HCT116 (cell line): ENCODE measurements at regions not wholly inside any gene's neighbourhood (a gene's known extent, or its start where the extent isn't known, plus 50 kb on each side); places are given as distances from the start of the nearest gene placed in this dataset.

Source experiments
- ATAC-seq: fragments of 200-7000 bp; cut with Tn5 transposase; 2 replicates; pipeline ENCODE4 v1.9.1; 2020; ENCODE audit warnings: mild to moderate bottlenecking, moderate library complexity
- BruUV-seq: library from RNA; stranded (reverse); fragments of 400-500 nt; replicated peaks from 2 replicates; lab custom pipeline; 2021; lab: Mats Ljungman, UMichigan
- CTCF ChIA-PET: fragments of 300-600 bp; sonication (Branson Sonifier 250); formaldehyde crosslinking; loops from one replicate; lab custom pipeline; 2021; ENCODE audit warnings: antibody characterized with exemption; lab: Charles Lee
- POLR2A ChIA-PET: fragments of 300-600, 350-600 bp; sonication (Branson Sonifier 250); formaldehyde crosslinking; loops from one replicate; lab custom pipeline; 2021; ENCODE audit warnings: antibody characterized with exemption; lab: Charles Lee
- RAD21 ChIA-PET, 2 experiments: fragments of 300-600 bp; sonication (Branson Sonifier 250); formaldehyde crosslinking; loops; one replicate each; lab custom pipeline; 2023; ENCODE audit warnings: low total read pairs in 2 of 2; ENCODE audit not compliant: uncharacterized antibody in 2 of 2, unreplicated experiment in 2 of 2, low non-redundant PET in 1 of 2; lab: Charles Lee
- DNase-seq: peaks from one replicate; pipeline ENCODE4 v3.0.0-alpha.2; 2010; ENCODE audit warnings: low read depth, low spot score
- H2AFZ ChIP-seq: fragments of 200-600 bp; shearing (Covaris generic), sonication (generic); 2 replicates; pipeline ENCODE4 v1.6.1; 2017; ENCODE audit warnings: low read depth, mixed run types, mixed read lengths, antibody characterized with exemption, low read length; ENCODE audit not compliant: poor library complexity, severe bottlenecking
- H3K27ac ChIP-seq: 2 replicates; pipeline ENCODE4 v1.5.1; 2012; ENCODE audit warnings: low read depth, low read length
- H3K27me3 ChIP-seq: fragments of 200-600 bp; sonication (generic); 2 replicates; pipeline ENCODE4 v1.6.1; 2016; ENCODE audit warnings: mixed run types, low read length, mixed read lengths; ENCODE audit not compliant: insufficient read depth
- H3K36me3 ChIP-seq, 2 experiments: fragments of 200-500 bp in 1 of 2; fragments of 200-600 bp in 1 of 2; sonication (Bioruptor generic) in 1 of 2; sonication (generic) in 1 of 2; 2 replicates each; pipeline versions ENCODE4 v1.5.1 to v1.6.1; 2014 to 2016; ENCODE audit warnings: low read length in 2 of 2, inconsistent platforms in 1 of 2, mixed read lengths in 1 of 2, mixed run types in 1 of 2; ENCODE audit not compliant: insufficient read depth in 2 of 2, control insufficient read depth in 1 of 2
- H3K4me1 ChIP-seq, 2 experiments: fragments of 200-600 bp in 1 of 2; sonication (generic) in 1 of 2; 2 replicates each; pipeline versions ENCODE4 v1.5.1 to v1.6.1; 2012 to 2017; ENCODE audit warnings: low read length in 2 of 2, inconsistent platforms in 1 of 2, mild to moderate bottlenecking in 1 of 2, mixed read lengths in 1 of 2, mixed run types in 1 of 2, moderate library complexity in 1 of 2; ENCODE audit not compliant: insufficient read depth in 2 of 2, control insufficient read depth in 1 of 2
- H3K4me2 ChIP-seq: fragments of 200-600 bp; sonication (generic); 2 replicates; pipeline ENCODE4 v1.6.1; 2017; ENCODE audit warnings: mixed run types, low read length, mixed read lengths
- H3K4me3 ChIP-seq, 2 experiments: fragments of 200-600 bp in 1 of 2; sonication (generic) in 1 of 2; replicated peaks in 1 of 2; 2 replicates each; pipeline ENCODE4 v1.5.1; 2011 to 2016; ENCODE audit warnings: low read length in 2 of 2, control low read depth in 1 of 2, low read depth in 1 of 2, mild to moderate bottlenecking in 1 of 2, mixed read lengths in 1 of 2, mixed run types in 1 of 2
- H3K79me2 ChIP-seq: fragments of 200-600 bp; sonication (generic); 2 replicates; pipeline ENCODE4 v1.6.1; 2017; ENCODE audit warnings: mild to moderate bottlenecking, mixed run types, low read length, moderate library complexity, mixed read lengths; ENCODE audit not compliant: insufficient read depth
- H3K9ac ChIP-seq: fragments of 200-600 bp; sonication (generic); 2 replicates; pipeline ENCODE4 v1.6.1; 2016; ENCODE audit warnings: low read length, mixed read lengths
- H3K9me2 ChIP-seq: fragments of 200-600 bp; sonication (generic), shearing (Covaris generic); 2 replicates; pipeline ENCODE4 v1.6.1; 2017; ENCODE audit warnings: mixed run types, mild to moderate bottlenecking, moderate library complexity; ENCODE audit not compliant: insufficient read depth
- H3K9me3 ChIP-seq, 2 experiments: fragments of 200-500 bp in 1 of 2; fragments of 200-600 bp in 1 of 2; sonication (Bioruptor generic) in 1 of 2; sonication (generic) in 1 of 2; 2 replicates each; pipeline ENCODE4 v1.6.1; 2014 to 2017; ENCODE audit warnings: low read length in 2 of 2, mixed read lengths in 2 of 2, inconsistent platforms in 1 of 2, low read depth in 1 of 2, mild to moderate bottlenecking in 1 of 2, mixed run types in 1 of 2, moderate library complexity in 1 of 2; ENCODE audit not compliant: control insufficient read depth in 1 of 2, insufficient read depth in 1 of 2
- H4K20me1 ChIP-seq: fragments of 200-600 bp; sonication (generic), shearing (Covaris generic); 2 replicates; pipeline ENCODE4 v1.6.1; 2017; ENCODE audit warnings: mixed run types, mild to moderate bottlenecking, moderate library complexity; ENCODE audit not compliant: insufficient read depth
- EZH2 ChIP-seq: fragments of 200-600 bp; sonication (generic); IDR thresholded peaks from 2 replicates; pipeline ENCODE4 v1.6.1; 2017; ENCODE audit warnings: antibody characterized with exemption, mixed run types
- ZFX ChIP-seq: fragments of 450-650 bp; IDR thresholded peaks from 2 replicates; pipeline ENCODE4 v1.6.1; 2017
- intact Hi-C: fragments of 100-400 bp; cut with micrococcal nuclease; formaldehyde crosslinking; loops from 2 replicates; pipeline ENCODE4 v1.10.0; 2022
- TF ChIP-seq, protein P1 (sequence below), 3 experiments: fragments of 200-600 bp in 1 of 3; sonication (generic) in 1 of 3; IDR thresholded peaks in 2 of 3; conservative IDR thresholded peaks in 1 of 3; 2 replicates each; pipeline ENCODE4 v1.5.1; 2012 to 2017; ENCODE audit warnings: low read depth in 2 of 3, low read length in 2 of 3, antibody characterized with exemption in 1 of 3, borderline replicate concordance in 1 of 3, control low read depth in 1 of 3, mild to moderate bottlenecking in 1 of 3, mixed read lengths in 1 of 3, mixed run types in 1 of 3, moderate library complexity in 1 of 3; ENCODE audit not compliant: insufficient read depth in 1 of 3
- TF ChIP-seq, protein P2 (sequence below): IDR thresholded peaks from 2 replicates; pipeline ENCODE4 v1.6.1; 2012
- TF ChIP-seq, protein P3 (sequence below): IDR thresholded peaks from 2 replicates; pipeline ENCODE4 v1.6.1; 2011; ENCODE audit warnings: mild to moderate bottlenecking, low read length, moderate library complexity; ENCODE audit not compliant: insufficient replicate concordance; ENCODE audit errors: extremely low read depth

DNA sequence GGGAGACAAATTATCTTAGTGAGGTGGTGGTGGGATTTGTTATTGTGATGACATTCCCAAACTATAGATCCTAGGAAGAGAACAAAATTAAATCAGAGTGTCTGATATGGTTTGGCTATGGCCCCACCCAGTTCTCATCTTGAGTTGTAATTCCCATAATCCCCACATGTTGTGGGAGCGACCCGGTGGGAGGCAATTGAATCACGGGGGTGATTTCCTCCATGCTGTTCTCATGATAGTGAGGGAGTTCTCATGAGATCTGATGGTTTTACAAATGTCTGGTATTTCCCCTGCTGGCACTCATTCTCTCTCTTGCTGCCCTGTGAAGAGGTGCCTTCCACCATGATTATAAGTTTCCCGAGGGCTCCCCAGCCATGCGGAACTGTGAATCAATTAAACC is 62.0 kb downstream of the RPL22L1 start:
- Histone ChIP-seq H3K27ac (no peak overlapping the region), H4K20me1 (no peaks in the 10 kb centered on the region)
- no peak for ATAC-seq
- CTCF ChIA-PET = interaction anchor here (1.3 to 1.7 kb wide), 2 partner anchors 34 to 40 kb away, joined by 3 to 5 read pairs; no protein-coding TSS in a partner anchor
- TF ChIP-seq, protein P1, sequence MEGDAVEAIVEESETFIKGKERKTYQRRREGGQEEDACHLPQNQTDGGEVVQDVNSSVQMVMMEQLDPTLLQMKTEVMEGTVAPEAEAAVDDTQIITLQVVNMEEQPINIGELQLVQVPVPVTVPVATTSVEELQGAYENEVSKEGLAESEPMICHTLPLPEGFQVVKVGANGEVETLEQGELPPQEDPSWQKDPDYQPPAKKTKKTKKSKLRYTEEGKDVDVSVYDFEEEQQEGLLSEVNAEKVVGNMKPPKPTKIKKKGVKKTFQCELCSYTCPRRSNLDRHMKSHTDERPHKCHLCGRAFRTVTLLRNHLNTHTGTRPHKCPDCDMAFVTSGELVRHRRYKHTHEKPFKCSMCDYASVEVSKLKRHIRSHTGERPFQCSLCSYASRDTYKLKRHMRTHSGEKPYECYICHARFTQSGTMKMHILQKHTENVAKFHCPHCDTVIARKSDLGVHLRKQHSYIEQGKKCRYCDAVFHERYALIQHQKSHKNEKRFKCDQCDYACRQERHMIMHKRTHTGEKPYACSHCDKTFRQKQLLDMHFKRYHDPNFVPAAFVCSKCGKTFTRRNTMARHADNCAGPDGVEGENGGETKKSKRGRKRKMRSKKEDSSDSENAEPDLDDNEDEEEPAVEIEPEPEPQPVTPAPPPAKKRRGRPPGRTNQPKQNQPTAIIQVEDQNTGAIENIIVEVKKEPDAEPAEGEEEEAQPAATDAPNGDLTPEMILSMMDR (IDR thresholded peaks at IDR 0.05 in 2 of 3, conservative IDR thresholded peaks at IDR 0.05 in 1 of 3; ENCODE audit: borderline replicate concordance in 1 of 3, insufficient read depth in 1 of 3, low read depth in 2 of 3, low read length in 2 of 3) = 0 out of 6 replicates have a peak, but pooled peaks of 1 of the 3 experiments have one; percentile 14
- TF ChIP-seq, protein P2, sequence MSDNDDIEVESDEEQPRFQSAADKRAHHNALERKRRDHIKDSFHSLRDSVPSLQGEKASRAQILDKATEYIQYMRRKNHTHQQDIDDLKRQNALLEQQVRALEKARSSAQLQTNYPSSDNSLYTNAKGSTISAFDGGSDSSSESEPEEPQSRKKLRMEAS = no peak
- TF ChIP-seq, all 23 proteins: peak for 1
- Histone ChIP-seq H2AFZ (no peak overlapping the region), H3K9me3 (no peaks in the 10 kb centered on the region), H3K27me3 (no peaks in the 10 kb centered on the region), H3K79me2 (no peaks in the 10 kb centered on the region), H3K9ac (no peak overlapping the region), H3K4me3 (no peak overlapping the region), H3K36me3 (no peaks in the 10 kb centered on the region), H3K9me2 (no peaks in the 10 kb centered on the region), H3K4me2 (no peak overlapping the region), H3K4me1 (peaks cover 0 to 11% of the 10 kb centered on the region in 2 experiments; a peak in 2 of 4 replicates)
- POLR2A ChIA-PET = no interaction called here
- RAD21 ChIA-PET = no interaction called here
- intact Hi-C loops = loop anchor here (2.0 kb wide), 1 partner anchor 117 kb away; no protein-coding TSS in a partner anchor
- no TSS peak for BruUV-seq
- no peak for DNase-seq

DNA sequence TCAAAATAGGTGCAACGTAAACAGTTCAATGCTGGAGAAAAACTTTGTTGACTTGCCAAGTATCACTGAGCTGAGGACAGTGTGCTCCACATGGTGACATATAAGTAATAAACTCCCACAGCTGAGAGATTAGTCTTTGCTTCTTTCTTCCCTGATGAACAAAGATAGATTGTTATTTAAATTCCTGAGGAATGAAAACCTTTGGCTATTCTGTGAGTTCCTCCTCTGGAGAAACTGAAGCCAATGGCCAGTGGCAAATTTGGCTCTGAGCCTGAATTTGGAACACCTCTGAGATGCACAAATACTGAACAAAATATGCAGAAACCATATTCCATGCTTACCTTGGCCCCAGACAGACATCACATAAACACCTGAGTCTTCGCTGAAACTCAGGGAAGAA is 63.3 kb downstream of the RPL22L1 start:
- no peaks in the 10 kb centered on the region for H3K9me3 ChIP-seq
- no peaks in the 10 kb centered on the region for H3K9me2 ChIP-seq
- no TSS peak for BruUV-seq

More for the DNA sequence above, 63.3 kb downstream of the RPL22L1 start:
- no peak overlapping the region for H3K27ac ChIP-seq
- H3K36me3 ChIP-seq = no peaks in the 10 kb centered on the region
- H3K4me1 ChIP-seq = peaks cover 0 to 18% of the 10 kb centered on the region in 2 experiments; a peak in 2 of 4 replicates
- H3K4me3 ChIP-seq = no peak overlapping the region
- no peaks in the 10 kb centered on the region for H3K27me3 ChIP-seq
- RAD21 ChIA-PET = no interaction called here
- CTCF ChIA-PET = interaction anchor here (1.3 kb wide), 1 partner anchor 393 kb away, joined by 5 read pairs; no protein-coding TSS in a partner anchor
- no peak for ATAC-seq
- no peaks in the 10 kb centered on the region for H4K20me1 ChIP-seq
- no peak overlapping the region for H3K9ac ChIP-seq
- TF ChIP-seq ZFX = no peak
- TF ChIP-seq EZH2 = no peak
- TF ChIP-seq, protein P3, sequence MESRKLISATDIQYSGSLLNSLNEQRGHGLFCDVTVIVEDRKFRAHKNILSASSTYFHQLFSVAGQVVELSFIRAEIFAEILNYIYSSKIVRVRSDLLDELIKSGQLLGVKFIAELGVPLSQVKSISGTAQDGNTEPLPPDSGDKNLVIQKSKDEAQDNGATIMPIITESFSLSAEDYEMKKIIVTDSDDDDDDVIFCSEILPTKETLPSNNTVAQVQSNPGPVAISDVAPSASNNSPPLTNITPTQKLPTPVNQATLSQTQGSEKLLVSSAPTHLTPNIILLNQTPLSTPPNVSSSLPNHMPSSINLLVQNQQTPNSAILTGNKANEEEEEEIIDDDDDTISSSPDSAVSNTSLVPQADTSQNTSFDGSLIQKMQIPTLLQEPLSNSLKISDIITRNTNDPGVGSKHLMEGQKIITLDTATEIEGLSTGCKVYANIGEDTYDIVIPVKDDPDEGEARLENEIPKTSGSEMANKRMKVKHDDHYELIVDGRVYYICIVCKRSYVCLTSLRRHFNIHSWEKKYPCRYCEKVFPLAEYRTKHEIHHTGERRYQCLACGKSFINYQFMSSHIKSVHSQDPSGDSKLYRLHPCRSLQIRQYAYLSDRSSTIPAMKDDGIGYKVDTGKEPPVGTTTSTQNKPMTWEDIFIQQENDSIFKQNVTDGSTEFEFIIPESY = no peak
- TF ChIP-seq, protein P2 = no peak
- H3K79me2 ChIP-seq = no peaks in the 10 kb centered on the region
- POLR2A ChIA-PET = no interaction called here
- H3K4me2 ChIP-seq = no peak overlapping the region
- intact Hi-C loops = no loop called here
- DNase-seq = no peak
- no peak overlapping the region for H2AFZ ChIP-seq
